SU-DHL-6 (cell line): ENCODE measurements at regions not wholly inside any gene's neighbourhood (a gene's known extent, or its start where the extent isn't known, plus 50 kb on each side); places are given as distances from the start of the nearest gene placed in this dataset.

Source experiments
- H2AFZ ChIP-seq: fragments of 200-600 bp; sonication (generic); 2 replicates; pipeline ENCODE4 v1.6.1; 2014; ENCODE audit warnings: low read depth, mild to moderate bottlenecking, moderate library complexity, mixed read lengths, antibody characterized with exemption, low read length; ENCODE audit not compliant: severe bottlenecking
- H3F3A ChIP-seq: fragments of 200-600 bp; shearing (Covaris generic); 2 replicates; pipeline ENCODE4 v1.6.0; 2016; ENCODE audit warnings: antibody characterized with exemption, mild to moderate bottlenecking; ENCODE audit not compliant: insufficient read depth
- H3K27ac ChIP-seq: fragments of 200-600 bp; sonication (generic); 2 replicates; pipeline ENCODE4 v1.5.1; 2016; ENCODE audit warnings: low read depth, mild to moderate bottlenecking, low read length, moderate library complexity, mixed read lengths
- H3K27me3 ChIP-seq: fragments of 200-600 bp; sonication (generic), shearing (Covaris generic); 2 replicates; pipeline ENCODE4 v1.6.0; 2014; ENCODE audit warnings: mild to moderate bottlenecking, low read length
- H3K36me3 ChIP-seq: fragments of 200-600 bp; sonication (generic); 2 replicates; pipeline ENCODE4 v1.6.1; 2014; ENCODE audit warnings: mild to moderate bottlenecking, low read length, mixed read lengths
- H3K4me2 ChIP-seq: fragments of 300-600, 200-600 bp; shearing (Covaris generic), sonication (generic); 2 replicates; pipeline ENCODE4 v1.6.0; 2014; ENCODE audit warnings: low read length, low read depth, mild to moderate bottlenecking; ENCODE audit not compliant: poor library complexity, severe bottlenecking
- H3K4me3 ChIP-seq: fragments of 200-600 bp; sonication (generic); 2 replicates; pipeline ENCODE4 v1.5.1; 2014; ENCODE audit warnings: antibody characterized with exemption, low read length, mild to moderate bottlenecking, mixed read lengths; ENCODE audit not compliant: insufficient read depth, poor library complexity, severe bottlenecking
- H3K79me2 ChIP-seq: fragments of 200-600 bp; sonication (generic); 2 replicates; pipeline ENCODE4 v1.6.1; 2014; ENCODE audit warnings: mild to moderate bottlenecking, low read length, moderate library complexity; ENCODE audit not compliant: insufficient read depth
- H3K9ac ChIP-seq: fragments of 200-600 bp; sonication (generic); 2 replicates; pipeline ENCODE4 v1.7.0; 2014; ENCODE audit warnings: mild to moderate bottlenecking, low read length
- H3K9me2 ChIP-seq: fragments of 200-600 bp; sonication (generic); replicated peaks from 2 replicates; pipeline ENCODE4 v1.6.1; 2014; ENCODE audit warnings: low read length; ENCODE audit not compliant: insufficient read depth
- H3K9me3 ChIP-seq: fragments of 200-600 bp; sonication (generic); 2 replicates; pipeline ENCODE4 v1.6.1; 2014; ENCODE audit warnings: low read length, mixed read lengths; ENCODE audit not compliant: insufficient read depth
- H4K20me1 ChIP-seq: fragments of 200-600 bp; sonication (generic); 2 replicates; pipeline ENCODE4 v1.6.1; 2014; ENCODE audit warnings: low read depth, mild to moderate bottlenecking, antibody characterized with exemption, low read length, moderate library complexity, mixed read lengths
- CTCF ChIP-seq: fragments of 200-600 bp; sonication (generic); IDR thresholded peaks from one replicate; pipeline ENCODE4 v1.5.1; 2017; ENCODE audit warnings: antibody characterized with exemption, mild to moderate bottlenecking, low read length, moderate library complexity; ENCODE audit not compliant: insufficient read depth, poor library complexity, severe bottlenecking
- EZH2phosphoT487 ChIP-seq: fragments of 200-600 bp; sonication (generic), shearing (Covaris generic); conservative IDR thresholded peaks from 2 replicates; pipeline ENCODE4 v1.6.1; 2018; ENCODE audit warnings: mild to moderate bottlenecking, antibody characterized with exemption, low read length, moderate library complexity, mixed read lengths

DNA sequence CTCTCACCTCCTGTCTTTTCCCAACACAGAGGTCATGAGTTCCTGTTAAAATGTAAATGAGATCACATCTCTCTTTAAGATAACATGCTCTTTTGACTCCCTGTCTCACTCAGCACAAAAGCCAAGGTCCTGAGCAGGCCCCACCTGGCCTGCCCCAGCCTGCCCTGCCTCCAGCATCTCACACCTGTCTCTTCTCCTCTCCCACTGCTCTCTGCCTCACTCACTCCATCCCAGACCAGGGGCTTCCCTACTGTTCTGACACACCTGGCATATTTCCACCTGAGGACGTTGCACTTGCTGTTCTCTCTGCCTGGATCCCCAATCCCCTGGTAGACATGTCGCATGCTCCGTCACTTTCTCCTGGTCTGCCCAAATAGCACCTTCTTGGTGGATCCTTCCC is 285.0 kb upstream of the ZMIZ1 start:
- no peaks in the 10 kb centered on the region for H3F3A ChIP-seq
- H3K4me3 ChIP-seq = no peak overlapping the region
- H2AFZ ChIP-seq = no peak overlapping the region
- H3K36me3 ChIP-seq = no peaks in the 10 kb centered on the region
- H4K20me1 ChIP-seq = no peaks in the 10 kb centered on the region
- TF ChIP-seq EZH2phosphoT487 (no peak), CTCF (no peak)
- H3K27ac ChIP-seq = no peak overlapping the region
- H3K9ac ChIP-seq = no peak overlapping the region
- H3K79me2 ChIP-seq = no peaks in the 10 kb centered on the region
- no peaks in the 10 kb centered on the region for H3K27me3 ChIP-seq
- H3K9me3 ChIP-seq = no peaks in the 10 kb centered on the region
- H3K9me2 ChIP-seq = no peaks in the 10 kb centered on the region
- no peak overlapping the region for H3K4me2 ChIP-seq

DNA sequence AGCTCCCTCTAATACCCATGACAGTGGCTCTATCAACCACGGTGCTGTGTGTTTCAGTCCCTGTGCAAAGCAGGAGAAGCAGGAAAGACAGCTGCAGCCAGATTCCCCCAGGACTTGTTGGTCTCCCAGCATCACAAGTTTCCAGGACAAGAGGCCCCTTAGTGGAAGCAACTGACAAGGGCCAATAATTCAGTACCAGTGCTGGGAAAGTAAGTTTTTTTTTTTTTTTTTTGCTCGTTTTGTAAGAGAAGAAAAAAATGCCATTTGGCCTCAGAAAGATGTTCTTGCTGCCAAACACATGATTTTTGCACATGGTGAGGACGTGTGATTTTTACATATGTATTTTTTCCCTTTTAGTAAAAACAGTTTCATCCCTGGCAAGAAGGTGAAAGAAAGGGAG is 284.2 kb upstream of the ZMIZ1 start:
- H3K4me2 ChIP-seq = no peak overlapping the region
- no peaks in the 10 kb centered on the region for H3F3A ChIP-seq
- no peak overlapping the region for H2AFZ ChIP-seq
- TF ChIP-seq CTCF = no peak
- TF ChIP-seq EZH2phosphoT487 = no peak
- no peaks in the 10 kb centered on the region for H3K9me2 ChIP-seq
- no peak overlapping the region for H3K27ac ChIP-seq
- H3K4me3 ChIP-seq = no peak overlapping the region
- no peaks in the 10 kb centered on the region for H3K9me3 ChIP-seq
- no peaks in the 10 kb centered on the region for H3K27me3 ChIP-seq
- no peaks in the 10 kb centered on the region for H4K20me1 ChIP-seq
- H3K9ac ChIP-seq = no peak overlapping the region
- no peaks in the 10 kb centered on the region for H3K79me2 ChIP-seq
- H3K36me3 ChIP-seq = no peaks in the 10 kb centered on the region

GRCh38 chr10:78785066-78785465 is 283.7 kb upstream of the ZMIZ1 start:
- TF ChIP-seq CTCF = no peak
- no peak for TF ChIP-seq EZH2phosphoT487
- Histone ChIP-seq H3K9me3 (no peaks in the 10 kb centered on the region), H3K36me3 (no peaks in the 10 kb centered on the region), H3K27me3 (no peaks in the 10 kb centered on the region), H2AFZ (no peak overlapping the region), H3K27ac (no peak overlapping the region), H3K4me3 (no peak overlapping the region), H3K4me2 (no peak overlapping the region), H3F3A (no peaks in the 10 kb centered on the region), H3K9ac (no peak overlapping the region), H3K79me2 (no peaks in the 10 kb centered on the region), H4K20me1 (no peaks in the 10 kb centered on the region), H3K9me2 (no peaks in the 10 kb centered on the region)

- no peaks in the 10 kb centered on the region for H3K27me3 ChIP-seq
- no peaks in the 10 kb centered on the region for H3K9me3 ChIP-seq
- TF ChIP-seq EZH2phosphoT487 = no peak
- no peaks in the 10 kb centered on the region for H3K9me2 ChIP-seq
- no peaks in the 10 kb centered on the region for H3K79me2 ChIP-seq
- no peaks in the 10 kb centered on the region for H4K20me1 ChIP-seq
- H3K27ac ChIP-seq = no peak overlapping the region
- no peaks in the 10 kb centered on the region for H3K36me3 ChIP-seq
- H3K4me2 ChIP-seq = no peak overlapping the region
- H3K4me3 ChIP-seq = no peak overlapping the region
- H3F3A ChIP-seq = no peaks in the 10 kb centered on the region
- no peak overlapping the region for H3K9ac ChIP-seq
- no peak overlapping the region for H2AFZ ChIP-seq
Observed at GRCh38 chr10:78785991-78786390, 282.8 kb upstream of the ZMIZ1 start.
